ENCODE measurements at regions not wholly inside any gene's neighbourhood (a gene's known extent, or its start where the extent isn't known, plus 50 kb on each side); places are given as distances from the start of the nearest gene placed in this dataset.

- H3K27ac Mint-ChIP-seq, result no peak overlapping the region
- no peak overlapping the region for H3K4me3 Mint-ChIP-seq
- H3K27me3 Mint-ChIP-seq, result no peaks in the 10 kb centered on the region
- no peaks in the 10 kb centered on the region for H3K36me3 Mint-ChIP-seq (ENCODE audit: low read depth)
- H3K9me3 Mint-ChIP-seq, result peaks cover 2% of the 10 kb centered on the region
- DNase-seq, result no peak
- H3K4me1 Mint-ChIP-seq (ENCODE audit: low read depth), result no peaks in the 10 kb centered on the region
Measured at GRCh38 chr16:52078716-52079655, 468.0 kb downstream of the TOX3 start.

GRCh38 chr16:52077607-52078006, 469.3 kb downstream of the TOX3 start:
- Mint-ChIP-seq H3K27me3 (no peaks in the 10 kb centered on the region), H3K36me3 (ENCODE audit: low read depth) (no peaks in the 10 kb centered on the region), H3K9me3 (peaks cover 2% of the 10 kb centered on the region), H3K27ac (no peak overlapping the region), H3K4me3 (no peak overlapping the region), H3K4me1 (ENCODE audit: low read depth) (no peaks in the 10 kb centered on the region)
- DNase-seq, result no peak

GRCh38 chr16:52076801-52077201, 470.1 kb downstream of the TOX3 start:
- no peak overlapping the region for H3K27ac Mint-ChIP-seq
- H3K27me3 Mint-ChIP-seq, result no peaks in the 10 kb centered on the region
- H3K36me3 Mint-ChIP-seq (ENCODE audit: low read depth), result no peaks in the 10 kb centered on the region
- DNase-seq, result no peak
- peaks cover 4% of the 10 kb centered on the region for H3K9me3 Mint-ChIP-seq
- no peak overlapping the region for H3K4me3 Mint-ChIP-seq
- H3K4me1 Mint-ChIP-seq (ENCODE audit: low read depth), result no peaks in the 10 kb centered on the region

- H3K36me3 Mint-ChIP-seq (ENCODE audit: low read depth), result no peaks in the 10 kb centered on the region
- DNase-seq, result no peak
- peaks cover 4% of the 10 kb centered on the region for H3K9me3 Mint-ChIP-seq
- no peak overlapping the region for H3K4me3 Mint-ChIP-seq
- no peak overlapping the region for H3K27ac Mint-ChIP-seq
- H3K27me3 Mint-ChIP-seq, result no peaks in the 10 kb centered on the region
- H3K4me1 Mint-ChIP-seq (ENCODE audit: low read depth), result no peaks in the 10 kb centered on the region
Measured at GRCh38 chr16:52076332-52076731, 470.6 kb downstream of the TOX3 start.

GRCh38 chr16:52074133-52074532, 472.8 kb downstream of the TOX3 start:
- no peak for DNase-seq
- H3K4me3 Mint-ChIP-seq, result no peak overlapping the region
- no peaks in the 10 kb centered on the region for H3K4me1 Mint-ChIP-seq (ENCODE audit: low read depth)
- H3K27me3 Mint-ChIP-seq, result no peaks in the 10 kb centered on the region
- no peaks in the 10 kb centered on the region for H3K36me3 Mint-ChIP-seq (ENCODE audit: low read depth)
- H3K27ac Mint-ChIP-seq, result no peak overlapping the region
- H3K9me3 Mint-ChIP-seq, result peaks cover 4% of the 10 kb centered on the region

GRCh38 chr16:52073024-52073423, 473.9 kb downstream of the TOX3 start:
- no peaks in the 10 kb centered on the region for H3K27me3 Mint-ChIP-seq
- H3K27ac Mint-ChIP-seq, result no peak overlapping the region
- H3K4me1 Mint-ChIP-seq (ENCODE audit: low read depth), result no peaks in the 10 kb centered on the region
- DNase-seq, result no peak
- no peaks in the 10 kb centered on the region for H3K36me3 Mint-ChIP-seq (ENCODE audit: low read depth)
- H3K9me3 Mint-ChIP-seq, result peaks cover 4% of the 10 kb centered on the region
- H3K4me3 Mint-ChIP-seq, result no peak overlapping the region

- Mint-ChIP-seq H3K4me3 (no peak overlapping the region), H3K27ac (no peak overlapping the region), H3K9me3 (peaks cover 8% of the 10 kb centered on the region), H3K27me3 (no peaks in the 10 kb centered on the region), H3K36me3 (ENCODE audit: low read depth) (no peaks in the 10 kb centered on the region), H3K4me1 (ENCODE audit: low read depth) (no peaks in the 10 kb centered on the region)
- no peak for DNase-seq
Measured at GRCh38 chr16:52071101-52071500, 475.8 kb downstream of the TOX3 start.

- DNase-seq, result no peak
- H3K27me3 Mint-ChIP-seq, result no peaks in the 10 kb centered on the region
- H3K27ac Mint-ChIP-seq, result no peak overlapping the region
- no peak overlapping the region for H3K4me3 Mint-ChIP-seq
- H3K36me3 Mint-ChIP-seq (ENCODE audit: low read depth), result no peaks in the 10 kb centered on the region
- no peaks in the 10 kb centered on the region for H3K4me1 Mint-ChIP-seq (ENCODE audit: low read depth)
- peaks cover 11% of the 10 kb centered on the region for H3K9me3 Mint-ChIP-seq
Measured at GRCh38 chr16:52070341-52071057, 476.4 kb downstream of the TOX3 start.

GRCh38 chr16:52069866-52070265, 477.1 kb downstream of the TOX3 start:
- Mint-ChIP-seq H3K27ac (no peak overlapping the region), H3K4me3 (no peak overlapping the region), H3K27me3 (no peaks in the 10 kb centered on the region), H3K36me3 (ENCODE audit: low read depth) (no peaks in the 10 kb centered on the region), H3K9me3 (peaks cover 11% of the 10 kb centered on the region), H3K4me1 (ENCODE audit: low read depth) (no peaks in the 10 kb centered on the region)
- no peak for DNase-seq

- H3K27me3 Mint-ChIP-seq, result no peaks in the 10 kb centered on the region
- no peak for DNase-seq
- H3K27ac Mint-ChIP-seq, result no peak overlapping the region
- H3K36me3 Mint-ChIP-seq (ENCODE audit: low read depth), result no peaks in the 10 kb centered on the region
- H3K4me1 Mint-ChIP-seq (ENCODE audit: low read depth), result no peaks in the 10 kb centered on the region
- peaks cover 11% of the 10 kb centered on the region for H3K9me3 Mint-ChIP-seq
- no peak overlapping the region for H3K4me3 Mint-ChIP-seq
Measured at GRCh38 chr16:52068447-52069074, 478.4 kb downstream of the TOX3 start.

- no peak overlapping the region for H3K4me3 Mint-ChIP-seq
- H3K9me3 Mint-ChIP-seq, result peaks cover 9% of the 10 kb centered on the region
- H3K27me3 Mint-ChIP-seq, result no peaks in the 10 kb centered on the region
- H3K4me1 Mint-ChIP-seq (ENCODE audit: low read depth), result no peaks in the 10 kb centered on the region
- H3K36me3 Mint-ChIP-seq (ENCODE audit: low read depth), result no peaks in the 10 kb centered on the region
- no peak overlapping the region for H3K27ac Mint-ChIP-seq
- DNase-seq, result no peak
Measured at GRCh38 chr16:52066962-52067361, 480.0 kb downstream of the TOX3 start.

GRCh38 chr16:52056259-52056658, 490.7 kb downstream of the TOX3 start:
- no peaks in the 10 kb centered on the region for H3K27me3 Mint-ChIP-seq
- H3K9me3 Mint-ChIP-seq, result peaks cover 7% of the 10 kb centered on the region
- no peaks in the 10 kb centered on the region for H3K4me1 Mint-ChIP-seq (ENCODE audit: low read depth)
- no peak overlapping the region for H3K27ac Mint-ChIP-seq
- no peaks in the 10 kb centered on the region for H3K36me3 Mint-ChIP-seq (ENCODE audit: low read depth)
- H3K4me3 Mint-ChIP-seq, result no peak overlapping the region
- DNase-seq, result no peak

- DNase-seq, result no peak
- Mint-ChIP-seq H3K4me3 (no peak overlapping the region), H3K36me3 (ENCODE audit: low read depth) (no peaks in the 10 kb centered on the region), H3K27ac (no peak overlapping the region), H3K4me1 (ENCODE audit: low read depth) (no peaks in the 10 kb centered on the region), H3K9me3 (peaks cover 9% of the 10 kb centered on the region), H3K27me3 (no peaks in the 10 kb centered on the region)
Measured at GRCh38 chr16:52055381-52055780, 491.6 kb downstream of the TOX3 start.

GRCh38 chr16:52054326-52054725, 492.6 kb downstream of the TOX3 start:
- Mint-ChIP-seq H3K4me3 (no peak overlapping the region), H3K36me3 (ENCODE audit: low read depth) (no peaks in the 10 kb centered on the region), H3K9me3 (peaks cover 9% of the 10 kb centered on the region), H3K27me3 (no peaks in the 10 kb centered on the region), H3K27ac (no peak overlapping the region), H3K4me1 (ENCODE audit: low read depth) (no peaks in the 10 kb centered on the region)
- DNase-seq, result no peak

- no peak overlapping the region for H3K4me3 Mint-ChIP-seq
- H3K4me1 Mint-ChIP-seq (ENCODE audit: low read depth), result no peaks in the 10 kb centered on the region
- peaks cover 18% of the 10 kb centered on the region for H3K9me3 Mint-ChIP-seq
- no peaks in the 10 kb centered on the region for H3K36me3 Mint-ChIP-seq (ENCODE audit: low read depth)
- DNase-seq, result no peak
- no peak overlapping the region for H3K27ac Mint-ChIP-seq
- no peaks in the 10 kb centered on the region for H3K27me3 Mint-ChIP-seq
Measured at GRCh38 chr16:52052818-52053217, 494.1 kb downstream of the TOX3 start.
